ENCODE measurements at regions not wholly inside any gene's neighbourhood (a gene's known extent, or its start where the extent isn't known, plus 50 kb on each side); places are given as distances from the start of the nearest gene placed in this dataset.
A peak's percentile ranks its signal among the peaks of the same experiment; 100 is the strongest.

DNA sequence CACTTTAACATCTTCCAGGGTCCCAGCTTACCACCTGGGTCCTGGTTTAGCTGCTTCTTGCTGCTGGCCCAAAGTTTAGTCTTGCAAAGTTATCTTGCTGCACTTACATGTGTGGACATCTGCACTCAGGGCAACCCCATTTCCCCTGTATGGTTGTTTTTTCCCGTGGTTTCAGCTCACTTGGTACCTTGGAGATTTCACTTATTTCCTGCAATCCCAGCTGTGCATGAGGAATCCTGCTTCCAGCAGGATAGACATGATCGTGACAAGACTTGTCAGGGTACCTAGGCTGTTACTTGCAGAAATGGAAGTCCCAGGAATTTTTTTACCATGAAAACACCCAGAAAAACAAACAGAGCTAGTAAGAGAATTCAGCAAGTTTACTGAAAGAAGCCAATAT is 95.9 kb upstream of the LEP start:
- DNase-seq (ENCODE audit: low read depth): no peak

DNA sequence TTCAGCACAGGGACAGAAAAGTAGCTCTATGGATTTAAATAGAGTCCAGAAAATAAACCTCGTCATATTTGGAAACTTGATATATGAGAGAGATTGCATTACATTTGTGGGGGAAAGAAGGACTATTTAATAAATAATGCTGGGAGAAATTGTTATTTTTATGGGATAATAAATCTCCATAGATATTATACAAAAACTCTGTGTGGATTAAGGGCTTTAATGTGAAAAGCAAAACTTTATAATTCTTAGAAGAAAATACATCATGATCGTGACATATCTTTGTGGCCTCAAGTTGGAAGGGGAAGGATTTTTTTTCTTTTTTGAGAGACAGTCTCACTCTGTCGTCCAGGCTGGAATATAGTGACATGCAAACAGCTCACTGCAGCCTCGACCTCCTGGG is 95.0 kb upstream of the LEP start:
- no peak for DNase-seq (ENCODE audit: low read depth)

DNA sequence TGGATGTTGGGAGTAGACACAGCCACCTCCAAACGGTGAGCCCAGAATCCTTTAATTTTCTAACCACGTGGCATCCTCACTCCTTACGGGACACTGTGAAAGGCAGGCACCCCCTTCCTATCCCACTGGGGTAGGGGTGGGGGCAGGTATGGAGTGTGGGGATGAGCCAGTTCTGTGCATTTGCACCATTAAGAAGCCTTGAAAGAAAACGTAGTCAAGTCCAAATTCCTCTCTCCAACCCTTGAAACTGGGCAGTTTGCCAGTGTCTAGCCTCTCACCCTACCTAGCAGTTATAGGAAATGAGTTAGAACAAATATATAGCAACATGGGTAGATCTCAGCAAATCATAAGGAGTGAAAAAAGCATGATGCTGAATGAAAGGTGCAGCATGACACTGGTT is 92.4 kb upstream of the LEP start:
- DNase-seq (ENCODE audit: low read depth): no peak

DNA sequence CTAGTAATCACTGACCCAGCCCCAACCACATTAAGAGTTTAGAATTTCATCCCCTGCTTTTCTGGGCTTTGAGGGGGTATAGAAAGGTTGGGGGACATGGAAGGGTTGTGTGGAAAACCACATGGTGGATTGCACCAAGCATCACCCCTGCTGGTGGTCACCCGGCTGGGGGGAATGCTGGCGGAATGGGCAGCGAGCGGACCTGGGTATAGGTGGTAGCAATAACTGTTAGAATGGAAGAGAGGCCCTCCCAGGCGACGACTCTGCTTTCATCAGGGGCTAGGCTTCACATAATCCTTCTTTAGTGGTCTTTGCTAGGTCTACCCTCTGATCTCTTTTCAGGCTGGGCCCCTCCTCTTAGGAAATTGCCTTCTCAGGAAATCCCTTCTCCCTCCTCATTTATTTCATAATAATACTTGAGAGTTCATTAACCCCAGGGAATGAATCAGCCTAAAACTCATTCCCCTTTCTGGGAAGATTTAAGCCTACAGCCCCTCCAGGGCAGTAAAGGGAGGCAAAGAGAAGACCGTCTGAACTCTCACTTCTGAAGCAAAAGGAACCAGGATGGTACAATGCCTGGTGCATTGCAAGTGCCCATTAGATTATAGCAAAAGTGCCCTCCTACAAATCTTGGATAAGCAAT is 90.7 kb upstream of the LEP start:
- DNase-seq (ENCODE audit: low read depth): no peak

DNA sequence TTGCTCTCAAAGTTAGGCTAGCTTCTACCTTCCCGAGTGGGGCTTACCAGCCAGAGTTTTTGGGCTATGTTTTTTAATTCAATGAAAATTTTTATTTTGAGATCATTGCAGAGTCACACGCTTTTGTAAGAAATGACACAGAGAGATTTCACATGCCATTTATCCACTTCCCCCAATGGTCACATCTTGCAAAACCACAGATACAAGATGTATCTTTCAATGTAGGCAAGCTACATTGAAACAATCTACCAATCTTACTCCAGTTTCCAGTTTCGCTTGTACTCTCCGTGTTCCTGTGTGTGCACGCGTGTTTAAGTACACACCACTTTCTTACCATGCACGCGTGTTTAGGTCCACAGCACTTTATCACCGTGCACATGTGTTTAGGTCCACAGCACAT is 89.4 kb upstream of the LEP start:
- DNase-seq (ENCODE audit: low read depth): no peak

DNA sequence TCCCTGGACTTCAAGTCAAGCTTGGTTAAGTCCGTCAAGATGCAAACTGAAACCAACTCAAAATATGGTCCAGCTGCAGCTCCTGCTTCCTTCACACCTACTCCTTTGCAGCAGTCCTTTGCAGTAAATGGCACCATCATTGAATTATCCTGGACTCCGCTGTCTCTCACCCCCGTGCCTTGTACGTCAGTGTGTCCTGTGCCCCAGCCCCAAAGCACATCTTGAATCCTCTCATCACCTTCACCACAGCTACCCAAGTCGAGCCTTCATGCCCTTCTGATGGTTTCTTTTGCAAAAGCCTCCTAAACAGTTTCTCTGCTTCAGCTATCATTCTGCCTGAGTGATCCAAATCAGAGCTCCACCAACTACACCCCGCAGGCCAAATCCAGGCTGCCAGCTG is 88.4 kb upstream of the LEP start:
- no peak for DNase-seq (ENCODE audit: low read depth)

DNA sequence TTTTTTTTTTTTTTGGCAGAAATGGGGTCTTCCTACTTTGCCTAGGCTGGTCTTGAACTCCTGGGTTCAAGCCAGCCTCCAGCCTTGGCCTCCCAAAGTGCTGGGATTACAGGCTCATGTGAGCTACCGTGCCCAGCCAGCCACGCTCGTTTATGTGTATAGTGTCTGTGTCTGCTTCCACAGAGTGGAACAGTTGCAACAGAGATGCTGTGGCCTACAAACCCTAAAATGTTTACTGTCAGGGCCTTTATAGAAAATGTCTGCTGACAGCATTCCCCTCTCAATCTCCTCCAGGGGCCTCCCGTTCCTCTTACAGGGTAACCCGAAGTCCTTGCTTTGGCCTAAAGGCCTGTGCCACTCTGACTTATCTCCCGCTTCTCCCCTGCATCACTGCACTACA is 87.6 kb upstream of the LEP start:
- DNase-seq (ENCODE audit: low read depth): no peak

DNA sequence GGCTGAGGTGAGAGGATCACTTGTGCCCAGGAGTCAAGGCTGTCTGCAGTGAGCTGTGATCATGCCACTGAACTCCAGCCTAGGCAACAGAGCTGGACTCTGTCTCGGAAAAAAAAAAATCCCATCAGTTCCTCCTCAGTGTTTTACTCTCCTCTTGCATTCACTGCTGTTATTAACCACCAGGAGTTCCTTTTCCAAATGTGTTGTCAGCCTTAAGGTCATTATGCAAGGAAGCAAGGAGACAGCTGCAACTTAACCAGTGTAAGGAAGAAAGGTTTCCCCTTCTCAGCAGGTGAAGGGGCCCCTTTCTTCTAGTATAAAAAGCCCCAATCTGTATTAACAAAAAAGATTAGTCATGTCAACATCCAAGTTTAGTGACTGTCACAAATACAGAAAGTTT is 86.6 kb upstream of the LEP start:
- DNase-seq (ENCODE audit: low read depth): no peak

DNA sequence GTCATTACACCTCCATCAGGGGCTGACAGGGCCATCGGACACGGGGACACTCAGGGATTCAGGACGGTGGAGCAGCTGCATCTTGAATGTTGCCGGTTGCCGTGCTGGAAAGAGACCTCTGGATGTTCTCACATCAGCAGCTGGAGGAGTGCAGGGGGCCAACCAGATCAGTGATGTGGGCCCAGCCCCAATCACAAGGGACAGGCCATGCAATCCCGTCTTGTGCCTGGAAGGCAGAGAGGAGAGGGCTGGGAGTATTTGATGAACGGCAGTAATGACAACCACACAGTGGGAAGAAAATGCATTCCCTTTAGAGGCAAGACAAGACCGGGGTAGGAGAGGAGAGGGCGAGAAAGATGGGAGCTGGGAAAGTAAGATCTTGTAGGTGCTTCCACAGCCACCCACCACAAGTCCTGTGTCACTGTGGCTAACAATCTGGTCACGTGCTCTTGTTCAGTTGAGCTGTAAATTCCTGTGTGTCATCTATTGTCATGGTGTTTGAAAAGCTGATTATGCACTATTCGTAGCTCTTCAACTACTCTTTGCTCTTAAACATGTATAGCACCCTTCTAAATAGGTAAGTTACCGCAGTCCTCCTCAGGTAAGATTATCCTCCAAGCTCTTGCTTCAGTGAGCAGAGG is 85.9 kb upstream of the LEP start:
- DNase-seq (ENCODE audit: low read depth): no peak

DNA sequence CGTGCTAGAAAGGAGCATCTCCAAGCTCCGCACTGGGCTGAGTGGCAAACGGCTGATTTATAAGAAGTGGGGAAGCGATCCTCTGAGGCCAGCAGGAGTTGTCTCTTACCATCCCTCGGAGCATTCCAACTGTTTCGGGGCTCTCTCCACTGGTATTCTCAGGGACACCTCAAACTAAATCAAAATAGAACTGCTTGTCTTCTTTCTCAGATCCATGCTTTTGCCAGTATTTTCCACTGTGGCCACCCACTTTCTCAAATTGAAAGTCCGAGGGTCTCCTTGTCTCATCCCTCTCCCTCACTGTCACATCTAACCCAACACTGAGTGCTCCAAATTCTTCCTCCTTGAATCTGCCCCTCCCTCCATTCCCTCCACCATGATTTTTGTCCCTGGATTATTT is 83.2 kb upstream of the LEP start:
- DNase-seq (ENCODE audit: low read depth): no peak

DNA sequence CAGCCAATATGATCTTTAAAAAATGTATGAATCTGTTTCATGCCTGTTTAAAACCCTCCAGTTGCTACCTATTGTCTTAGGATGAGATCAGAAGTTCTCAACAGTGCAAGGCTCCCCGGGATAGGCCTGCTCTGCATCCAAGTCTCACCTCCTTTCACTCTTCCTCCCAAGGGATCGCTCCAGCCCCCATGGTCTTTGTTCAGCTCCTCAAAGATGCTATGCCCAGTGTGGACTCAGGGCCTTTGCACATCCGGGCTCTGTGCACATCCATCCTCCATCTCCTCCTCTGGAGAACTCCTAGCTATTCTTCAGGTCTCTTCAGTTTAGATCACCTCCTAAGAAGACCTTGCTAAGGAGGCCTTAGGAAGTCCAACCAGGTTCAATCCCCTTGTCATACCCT is 82.7 kb upstream of the LEP start:
- DNase-seq (ENCODE audit: low read depth): no peak

DNA sequence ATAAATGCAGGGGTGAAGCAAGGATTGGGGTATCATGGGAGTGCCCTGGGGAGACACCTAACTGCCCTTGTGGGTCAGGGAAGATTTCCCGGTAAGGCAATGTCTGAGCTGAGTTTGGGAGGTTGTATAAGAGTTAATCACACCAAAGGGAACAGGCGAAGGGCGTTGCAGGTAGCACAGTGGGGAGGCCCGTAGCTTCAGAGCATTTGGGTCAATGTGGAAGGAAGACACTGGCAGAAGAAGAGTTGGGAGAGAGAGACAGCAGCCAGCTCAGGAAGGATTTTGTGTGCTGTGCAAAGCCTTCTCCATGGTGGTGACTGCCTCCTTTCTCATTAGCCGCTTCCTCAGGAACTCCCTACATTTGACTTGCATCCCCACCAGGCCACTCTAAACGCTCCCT is 80.8 kb upstream of the LEP start:
- DNase-seq (ENCODE audit: low read depth): no peak

DNA sequence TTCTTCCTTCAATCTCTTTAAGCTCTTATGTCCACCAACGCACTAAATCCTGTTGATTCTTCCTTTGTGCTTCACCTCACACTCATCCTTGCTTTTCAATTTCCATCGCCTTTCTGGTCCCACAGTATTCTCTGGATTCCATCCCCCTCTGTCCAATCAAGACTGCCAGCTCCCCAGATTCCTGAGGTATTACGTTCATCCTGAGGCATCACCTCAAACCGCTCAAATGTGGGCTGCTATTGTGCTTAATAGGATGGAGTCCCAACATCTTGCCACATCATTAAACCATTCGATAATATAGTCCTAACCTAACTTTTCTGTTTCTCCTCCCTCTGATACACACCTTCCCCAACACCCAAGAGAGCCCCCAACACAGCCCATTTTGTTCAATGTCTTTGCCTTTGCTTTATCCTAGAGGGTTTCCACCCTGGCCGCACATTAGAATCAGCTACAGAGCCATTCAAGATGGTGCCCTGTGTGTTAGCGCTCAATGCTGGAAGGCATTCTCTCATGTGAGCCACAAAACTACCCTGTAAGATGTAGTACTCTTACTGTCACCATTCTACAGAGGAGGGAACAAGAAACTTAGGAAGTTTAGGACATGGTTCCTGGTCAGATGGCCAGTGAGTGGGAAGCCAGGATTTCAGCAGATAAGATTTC is 79.5 kb upstream of the LEP start:
- no peak for DNase-seq (ENCODE audit: low read depth)

DNA sequence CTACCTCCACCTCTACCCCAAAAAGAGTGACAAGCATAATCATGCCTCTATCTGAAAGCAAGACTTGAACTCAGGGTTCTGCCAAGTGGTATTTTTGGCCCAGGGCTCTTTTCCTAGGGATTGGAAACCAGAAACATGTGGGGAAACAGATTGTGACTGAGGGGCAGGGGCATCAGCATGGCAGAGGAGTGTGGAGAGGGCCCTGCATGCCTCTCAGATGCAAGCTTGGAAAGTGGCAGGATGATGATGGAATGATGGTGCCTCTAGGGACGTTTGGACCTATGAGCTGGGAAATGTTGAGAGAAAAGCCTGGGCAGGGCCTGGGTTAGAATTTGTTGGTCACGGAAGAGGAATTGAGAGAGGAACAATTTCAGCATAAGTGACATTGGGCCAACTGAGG is 78.4 kb upstream of the LEP start:
- no peak for DNase-seq (ENCODE audit: low read depth)

DNA sequence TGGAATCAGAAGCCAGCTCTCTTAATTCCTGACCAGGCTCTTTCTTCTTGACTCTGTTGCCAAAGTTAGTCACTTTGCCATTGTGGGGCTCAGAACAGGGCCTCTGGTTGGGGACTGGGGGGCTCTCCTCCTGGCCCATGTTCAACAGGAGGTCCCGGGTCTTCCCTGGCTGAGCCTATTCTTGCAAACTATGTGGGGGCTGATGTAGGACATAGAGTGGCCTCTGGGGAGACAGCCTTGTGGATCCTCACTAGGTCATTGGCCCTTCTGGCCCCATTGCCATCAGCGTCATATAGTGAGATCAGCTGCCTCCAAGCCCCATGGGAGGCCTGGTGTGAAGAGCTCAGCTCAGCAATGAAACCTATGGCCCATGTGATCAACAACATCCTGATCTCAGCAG is 77.6 kb upstream of the LEP start:
- no peak for DNase-seq (ENCODE audit: low read depth)

DNA sequence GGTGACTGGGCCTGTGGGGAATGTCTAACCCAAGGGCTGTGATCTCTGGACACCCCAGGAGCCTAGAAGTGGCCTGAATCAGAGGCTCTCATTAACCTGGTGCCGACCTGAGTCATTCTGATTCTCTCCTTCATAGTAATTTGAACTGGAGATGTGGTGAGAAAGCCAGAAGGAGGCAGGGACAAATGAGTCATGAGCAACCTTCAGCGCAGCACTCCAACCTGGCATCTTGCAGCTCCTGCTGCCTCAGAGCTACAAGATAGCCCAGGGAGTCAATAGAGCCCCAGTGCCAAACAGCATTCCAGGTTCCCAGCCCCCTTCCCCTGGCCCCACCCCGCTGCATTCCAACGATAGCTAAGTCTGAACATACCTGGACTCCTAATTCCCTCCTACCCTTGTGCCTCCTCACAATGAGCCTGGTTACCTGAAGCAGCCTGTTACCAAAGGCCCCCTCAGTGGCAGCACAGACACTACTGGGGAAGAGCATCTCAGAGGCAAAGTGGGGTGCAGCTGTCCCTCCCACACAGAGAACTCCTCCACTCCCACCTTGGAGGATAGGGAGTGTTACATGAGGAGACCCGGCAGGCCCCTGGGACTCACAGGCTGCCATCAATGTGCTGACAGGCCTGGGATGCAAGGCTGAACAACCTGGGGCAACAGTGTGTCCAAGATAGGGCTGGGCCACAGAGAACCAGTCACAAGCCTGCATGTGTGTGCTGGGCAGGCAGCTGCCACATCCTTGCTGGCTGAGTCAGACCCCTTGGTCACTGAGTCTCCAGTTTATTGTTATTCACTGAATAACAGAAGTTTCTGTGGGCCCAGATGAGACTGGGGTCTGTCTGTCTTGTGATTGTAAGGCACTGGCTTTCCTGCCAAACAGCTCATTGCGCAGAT is 76.8 kb upstream of the LEP start:
- DNase-seq (ENCODE audit: low read depth): peak; percentile 52

DNA sequence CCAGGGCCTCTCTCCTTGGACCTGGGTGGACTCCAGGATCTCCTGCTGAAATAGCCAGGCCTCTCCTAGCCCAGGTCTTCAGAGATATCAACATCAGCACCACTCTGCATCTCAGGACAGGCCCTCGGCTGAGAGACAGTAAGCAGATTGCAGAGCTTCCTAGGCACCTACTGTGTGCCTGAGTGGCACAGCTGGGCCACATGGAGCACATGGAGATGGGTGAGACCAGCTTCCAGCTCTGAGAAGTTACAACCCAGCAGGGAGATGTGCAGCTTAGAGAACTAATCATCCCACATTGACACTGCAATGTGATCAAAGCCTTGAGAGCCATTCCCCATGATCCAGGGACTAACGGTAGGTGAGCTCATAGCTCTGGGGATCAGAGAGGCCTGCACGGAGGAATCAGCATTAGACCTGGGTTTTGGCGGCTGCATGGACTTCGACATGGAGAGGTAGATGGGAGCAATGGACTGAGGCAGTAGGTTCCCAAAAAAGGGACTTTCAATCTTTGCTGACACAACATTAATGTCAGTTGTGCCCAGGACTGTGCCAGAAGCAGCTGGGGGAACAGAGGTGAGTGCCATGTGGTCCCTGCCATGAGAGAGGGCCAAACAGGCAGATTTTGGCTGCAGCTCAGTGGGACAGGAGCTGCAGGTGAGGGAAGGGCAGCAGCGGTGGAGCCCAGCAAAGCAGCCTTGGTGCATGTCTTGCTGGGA is 76.0 kb upstream of the LEP start:
- DNase-seq (ENCODE audit: low read depth): no peak

DNA sequence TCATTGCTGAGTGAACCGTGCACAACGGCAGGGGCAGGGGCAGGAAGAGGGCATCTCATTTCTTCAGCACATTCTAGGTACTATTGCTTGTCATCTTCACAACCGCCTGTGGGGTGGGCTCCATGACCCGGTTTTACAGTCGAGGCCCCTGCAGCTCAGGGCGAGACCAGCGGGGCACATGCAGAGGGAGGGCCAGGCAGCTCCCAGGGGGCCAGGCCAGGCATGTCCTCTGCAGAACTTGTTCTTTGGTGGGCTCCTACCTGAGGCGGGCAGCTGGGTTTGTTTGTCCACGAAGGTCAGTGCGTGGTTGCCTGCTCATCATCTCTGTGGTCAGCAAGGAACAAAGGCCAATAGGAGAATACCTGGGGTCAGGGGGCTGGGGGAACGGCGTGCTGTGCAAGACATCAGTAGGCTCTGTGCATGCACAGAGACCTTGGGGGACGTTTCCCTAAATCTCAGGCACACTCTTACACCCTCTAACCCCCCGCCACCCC is 75.1 kb upstream of the LEP start:
- DNase-seq (ENCODE audit: low read depth): no peak

DNA sequence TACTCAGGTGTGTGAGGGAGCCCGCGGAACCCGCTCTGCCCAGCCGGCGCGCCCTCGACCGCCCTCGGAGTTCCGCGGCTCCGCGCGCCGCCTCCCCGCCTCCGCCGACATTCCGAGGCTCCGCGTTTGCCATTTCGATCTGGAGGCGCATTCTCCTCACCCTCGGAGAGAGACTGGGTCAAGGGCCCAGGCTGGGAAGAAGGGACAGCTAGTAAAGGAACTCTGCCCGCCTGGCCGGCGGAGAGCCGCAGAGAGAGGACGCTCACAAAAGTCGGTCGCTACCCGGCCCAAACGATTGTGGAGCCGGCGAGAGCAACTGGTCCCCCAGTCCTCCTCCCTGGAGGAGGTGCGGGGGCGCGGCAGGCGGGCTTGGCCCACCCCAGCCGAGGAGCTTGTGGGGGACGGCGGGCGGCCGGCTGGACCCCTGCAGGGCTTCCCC is 74.5 kb upstream of the LEP start:
- DNase-seq (ENCODE audit: low read depth): no peak

DNA sequence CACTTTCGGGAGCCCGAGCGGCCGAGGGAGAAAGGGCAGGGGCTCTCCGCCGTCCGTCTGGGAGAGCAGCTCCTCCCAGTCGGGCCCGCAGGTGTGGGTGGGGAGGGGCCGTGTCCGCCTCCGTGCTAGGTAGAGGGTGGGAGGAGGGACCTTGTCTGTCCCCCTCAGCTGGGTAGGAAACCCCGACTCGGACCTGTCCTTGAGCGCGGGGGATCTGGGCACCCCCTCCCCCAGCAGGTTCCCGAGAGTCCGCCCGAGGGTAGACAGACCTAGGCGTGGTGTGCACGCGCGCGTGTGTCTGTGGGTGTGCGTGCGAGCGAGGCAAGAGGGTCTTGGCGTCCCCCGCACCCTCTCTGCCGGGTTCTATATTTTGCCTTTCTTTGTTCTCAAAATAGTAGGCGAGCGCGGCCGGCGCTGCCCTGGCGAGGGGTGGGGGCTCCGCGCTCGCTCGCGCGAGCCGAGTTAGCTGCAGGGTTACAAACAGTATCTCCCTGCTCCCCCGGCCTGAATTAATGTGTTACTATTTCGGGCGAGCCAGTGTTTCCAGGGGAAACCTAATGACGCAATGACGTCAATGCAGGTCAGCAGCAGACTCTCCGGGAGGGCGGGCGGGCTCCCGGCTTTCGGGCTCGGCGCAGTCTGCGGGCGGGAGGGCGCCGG is 73.9 kb upstream of the LEP start:
- peak; percentile 47 for DNase-seq (ENCODE audit: low read depth)
